ENCODE measurements at regions not wholly inside any gene's neighbourhood (a gene's known extent, or its start where the extent isn't known, plus 50 kb on each side); places are given as distances from the start of the nearest gene placed in this dataset.

DNA sequence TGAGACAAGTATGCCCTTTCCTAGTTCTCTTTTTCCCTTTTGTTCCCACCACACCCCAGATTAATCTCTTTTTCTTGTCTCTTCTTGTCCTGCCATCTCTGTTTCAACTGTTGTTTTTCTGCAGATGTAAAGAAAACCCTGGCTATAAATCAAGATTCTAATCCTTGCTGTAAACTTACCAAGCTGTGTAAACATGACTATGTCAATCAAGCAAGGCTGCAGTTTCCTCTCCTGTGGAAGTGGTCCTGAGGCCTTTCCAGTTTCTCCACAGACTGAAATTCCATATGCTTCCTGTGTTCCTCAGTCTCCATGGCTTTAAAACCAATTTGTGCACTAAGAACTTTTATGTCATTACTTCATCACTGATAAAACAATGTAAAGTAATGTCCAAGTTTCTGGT lies 288.8 kb upstream of the PIK3C3 start:
- no peaks in the 10 kb centered on the region for H3K36me3 ChIP-seq
- no peak overlapping the region for H3K27ac ChIP-seq
- no peak for DNase-seq (ENCODE audit: low spot score in 2 of 2)
- no peaks in the 10 kb centered on the region for H3K27me3 ChIP-seq
- no peaks in the 10 kb centered on the region for H3K4me1 ChIP-seq
- TF ChIP-seq POLR2A (IDR thresholded peaks at IDR 0.05) = no peak
- H3K9me3 ChIP-seq = no peaks in the 10 kb centered on the region
- H3K4me3 ChIP-seq = no peak overlapping the region
- intact Hi-C loops (cut with DNase I; ENCODE audit: low total_unique reads) = loop anchor here (5.0 kb wide), 1 partner anchor 779 kb away; no protein-coding TSS in a partner anchor

DNA sequence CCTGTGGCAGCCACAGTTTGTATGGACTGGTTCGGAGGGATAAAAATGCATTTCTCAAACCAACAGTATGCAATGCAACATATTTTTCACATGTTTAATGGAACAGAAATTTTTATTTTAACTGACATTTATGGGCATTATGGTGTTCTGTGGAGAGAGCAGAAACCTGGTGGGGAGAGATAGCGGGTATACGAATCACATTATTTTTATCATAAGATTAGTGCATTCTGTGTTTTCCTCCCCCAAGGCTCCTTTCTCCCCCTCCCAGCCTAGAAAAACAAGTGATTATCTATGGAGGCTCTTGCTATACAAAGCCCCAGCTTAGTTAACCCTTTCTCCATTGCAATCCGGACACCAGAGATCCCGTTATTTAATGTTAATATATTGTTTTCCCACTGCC lies 289.8 kb upstream of the PIK3C3 start:
- Histone ChIP-seq H3K27ac (no peak overlapping the region), H3K36me3 (no peaks in the 10 kb centered on the region), H3K4me3 (no peak overlapping the region), H3K27me3 (no peaks in the 10 kb centered on the region), H3K4me1 (no peaks in the 10 kb centered on the region), H3K9me3 (no peaks in the 10 kb centered on the region)
- intact Hi-C loops (cut with DNase I; ENCODE audit: low total_unique reads) = loop anchor here (5.0 kb wide), 1 partner anchor 778 kb away; no protein-coding TSS in a partner anchor
- no peak for DNase-seq (ENCODE audit: low spot score in 2 of 2)
- TF ChIP-seq, protein P1, sequence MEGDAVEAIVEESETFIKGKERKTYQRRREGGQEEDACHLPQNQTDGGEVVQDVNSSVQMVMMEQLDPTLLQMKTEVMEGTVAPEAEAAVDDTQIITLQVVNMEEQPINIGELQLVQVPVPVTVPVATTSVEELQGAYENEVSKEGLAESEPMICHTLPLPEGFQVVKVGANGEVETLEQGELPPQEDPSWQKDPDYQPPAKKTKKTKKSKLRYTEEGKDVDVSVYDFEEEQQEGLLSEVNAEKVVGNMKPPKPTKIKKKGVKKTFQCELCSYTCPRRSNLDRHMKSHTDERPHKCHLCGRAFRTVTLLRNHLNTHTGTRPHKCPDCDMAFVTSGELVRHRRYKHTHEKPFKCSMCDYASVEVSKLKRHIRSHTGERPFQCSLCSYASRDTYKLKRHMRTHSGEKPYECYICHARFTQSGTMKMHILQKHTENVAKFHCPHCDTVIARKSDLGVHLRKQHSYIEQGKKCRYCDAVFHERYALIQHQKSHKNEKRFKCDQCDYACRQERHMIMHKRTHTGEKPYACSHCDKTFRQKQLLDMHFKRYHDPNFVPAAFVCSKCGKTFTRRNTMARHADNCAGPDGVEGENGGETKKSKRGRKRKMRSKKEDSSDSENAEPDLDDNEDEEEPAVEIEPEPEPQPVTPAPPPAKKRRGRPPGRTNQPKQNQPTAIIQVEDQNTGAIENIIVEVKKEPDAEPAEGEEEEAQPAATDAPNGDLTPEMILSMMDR (IDR thresholded peaks at IDR 0.05) = no peak
- TF ChIP-seq POLR2A (IDR thresholded peaks at IDR 0.05) (no peak), POLR2AphosphoS5 (IDR thresholded peaks at IDR 0.05) (no peak)

DNA sequence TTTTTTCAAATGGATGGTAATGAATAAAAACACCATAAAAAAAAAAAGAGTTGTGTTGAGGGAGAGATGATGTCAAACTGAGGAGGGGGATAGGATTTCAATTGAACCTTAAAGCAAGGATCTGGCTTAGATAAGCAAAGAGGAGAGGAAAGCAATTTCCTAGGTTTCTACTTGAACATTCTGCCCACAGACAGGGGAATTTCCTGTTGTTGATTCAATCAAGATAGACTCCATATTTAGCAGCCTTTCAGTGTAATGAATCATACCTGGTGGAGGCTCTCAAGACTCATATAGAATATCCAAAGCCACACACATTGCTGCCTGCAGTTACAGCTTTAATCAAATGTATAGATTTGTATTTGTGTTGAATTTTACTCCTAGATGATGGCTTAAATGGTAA lies 294.4 kb upstream of the PIK3C3 start:
- Histone ChIP-seq H3K4me3 (no peak overlapping the region), H3K27me3 (no peaks in the 10 kb centered on the region), H3K9me3 (no peaks in the 10 kb centered on the region), H3K27ac (no peak overlapping the region), H3K4me1 (no peaks in the 10 kb centered on the region), H3K36me3 (no peaks in the 10 kb centered on the region)
- DNase-seq (ENCODE audit: low spot score in 2 of 2) = no peak
- intact Hi-C loops (cut with DNase I; ENCODE audit: low total_unique reads) = no loop called here
- TF ChIP-seq POLR2A (IDR thresholded peaks at IDR 0.05) = no peak
- TF ChIP-seq, protein P1 (IDR thresholded peaks at IDR 0.05) = no peak

DNA sequence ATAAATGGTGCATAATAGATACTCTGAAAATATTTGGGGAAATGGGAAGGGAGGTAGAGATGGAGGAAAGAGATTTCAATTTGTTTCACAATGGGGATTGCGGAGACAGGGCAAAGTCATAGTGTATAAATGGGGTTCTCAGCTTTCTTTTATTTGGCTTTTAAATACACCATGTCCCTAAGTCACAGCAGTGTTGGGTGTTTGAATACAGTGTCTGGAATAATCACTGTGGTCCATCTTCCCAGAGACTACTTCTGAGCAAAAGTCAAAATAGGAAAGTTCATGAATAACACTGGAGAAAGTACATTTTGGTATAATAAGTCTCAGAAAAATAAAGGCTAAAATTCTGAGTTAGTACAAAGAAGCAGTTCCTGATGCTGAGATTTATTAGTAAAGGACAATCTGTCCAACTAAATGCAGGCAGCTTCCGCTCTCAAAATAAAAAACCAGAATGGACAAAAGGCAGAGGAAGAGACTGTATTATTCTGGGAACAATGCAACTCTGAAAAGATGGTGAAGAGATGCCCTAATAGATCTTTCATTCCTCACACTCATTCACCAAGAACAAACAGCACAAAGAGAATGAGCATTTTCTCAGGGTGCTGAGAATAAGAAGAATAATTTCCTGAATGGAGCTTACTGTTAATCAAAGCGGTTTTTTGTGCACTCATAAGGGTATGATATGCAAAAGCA lies 295.4 kb upstream of the PIK3C3 start:
- Histone ChIP-seq H3K4me1 (no peaks in the 10 kb centered on the region), H3K27me3 (no peaks in the 10 kb centered on the region), H3K4me3 (no peak overlapping the region), H3K27ac (no peak overlapping the region), H3K9me3 (no peaks in the 10 kb centered on the region), H3K36me3 (no peaks in the 10 kb centered on the region)
- no peak for DNase-seq (ENCODE audit: low spot score in 2 of 2)
- TF ChIP-seq, protein P1 (IDR thresholded peaks at IDR 0.05) = no peak
- TF ChIP-seq POLR2A (IDR thresholded peaks at IDR 0.05) (no peak), POLR2AphosphoS5 (IDR thresholded peaks at IDR 0.05) (no peak)
- intact Hi-C loops (cut with DNase I; ENCODE audit: low total_unique reads) = no loop called here

DNA sequence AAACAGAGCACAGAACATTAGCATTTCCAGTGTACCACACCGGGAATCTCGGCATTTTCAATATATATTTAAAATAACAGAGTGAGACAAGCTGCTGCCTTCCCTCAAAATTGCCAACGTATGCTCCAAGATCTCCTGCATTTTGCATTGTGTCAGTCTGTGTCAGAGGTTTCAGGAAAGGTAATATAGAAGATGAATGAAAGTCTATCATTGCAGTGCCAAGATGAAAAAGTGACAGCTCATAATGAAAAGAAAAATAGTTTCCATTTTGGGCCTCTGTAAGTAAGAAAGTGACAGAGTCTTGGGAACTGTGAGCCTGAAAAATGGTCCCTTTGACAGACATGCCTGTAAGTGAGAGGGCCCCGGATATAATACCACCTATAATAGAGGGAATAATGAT lies 297.8 kb upstream of the PIK3C3 start:
- intact Hi-C loops (cut with DNase I; ENCODE audit: low total_unique reads) = no loop called here
- Histone ChIP-seq H3K27ac (no peak overlapping the region), H3K4me3 (no peak overlapping the region), H3K27me3 (no peaks in the 10 kb centered on the region), H3K4me1 (no peaks in the 10 kb centered on the region), H3K36me3 (no peaks in the 10 kb centered on the region), H3K9me3 (no peaks in the 10 kb centered on the region)
- TF ChIP-seq POLR2AphosphoS5 (IDR thresholded peaks at IDR 0.05) = no peak
- TF ChIP-seq, protein P1 (IDR thresholded peaks at IDR 0.05) = no peak
- no peak for TF ChIP-seq POLR2A (IDR thresholded peaks at IDR 0.05)
- DNase-seq (ENCODE audit: low spot score in 2 of 2) = no peak
